HG02970 (cell line): ENCODE measurements at regions not wholly inside any gene's neighbourhood (a gene's known extent, or its start where the extent isn't known, plus 50 kb on each side); places are given as distances from the start of the nearest gene placed in this dataset.
A peak's percentile ranks its signal among the peaks of the same experiment; 100 is the strongest.
"Not testable (repeated sequence)": the region's sequence is repeated elsewhere in the genome, so short reads cannot be mapped to it uniquely, and the experiment has no call there.

Source experiments
- ATAC-seq: cut with Tn5 transposase; IDR thresholded peaks from one replicate; pipeline ENCODE4 v1.9.1; 2021; ENCODE audit warnings: mild to moderate bottlenecking, moderate library complexity, moderate number of reproducible peaks; ENCODE audit not compliant: unreplicated experiment, low FRiP score

DNA sequence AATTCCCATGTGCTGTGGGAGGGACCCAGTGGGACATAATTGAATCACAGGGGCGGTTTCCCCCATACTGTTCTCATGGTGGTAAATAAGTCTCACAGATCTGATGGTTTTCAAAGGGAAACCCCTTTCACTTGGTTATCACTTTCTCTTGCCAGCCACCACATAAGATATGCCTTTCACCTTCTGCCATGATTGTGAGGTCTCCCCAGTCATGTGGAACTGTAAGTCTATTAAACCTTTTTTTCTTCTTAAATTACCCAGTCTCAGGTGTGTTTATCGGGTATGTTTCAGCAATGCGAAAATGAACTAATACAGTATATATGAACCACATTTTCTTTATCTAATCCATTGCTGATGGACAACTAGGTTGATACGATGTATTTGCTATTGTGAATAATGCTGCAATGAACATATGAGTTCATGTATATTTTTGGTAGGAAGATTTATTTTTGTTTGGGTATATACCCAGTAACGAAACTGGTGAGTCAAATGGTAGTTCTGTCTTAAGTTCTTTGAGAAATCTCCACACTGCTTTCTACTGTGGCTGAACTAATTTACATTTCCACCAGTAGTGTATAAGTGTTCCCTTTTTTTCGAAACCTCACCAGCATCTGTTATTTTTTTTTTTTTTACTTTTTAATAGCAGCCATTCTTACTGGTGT lies 70.0 kb upstream of the HGF start:
- peak; percentile 51 for ATAC-seq

DNA sequence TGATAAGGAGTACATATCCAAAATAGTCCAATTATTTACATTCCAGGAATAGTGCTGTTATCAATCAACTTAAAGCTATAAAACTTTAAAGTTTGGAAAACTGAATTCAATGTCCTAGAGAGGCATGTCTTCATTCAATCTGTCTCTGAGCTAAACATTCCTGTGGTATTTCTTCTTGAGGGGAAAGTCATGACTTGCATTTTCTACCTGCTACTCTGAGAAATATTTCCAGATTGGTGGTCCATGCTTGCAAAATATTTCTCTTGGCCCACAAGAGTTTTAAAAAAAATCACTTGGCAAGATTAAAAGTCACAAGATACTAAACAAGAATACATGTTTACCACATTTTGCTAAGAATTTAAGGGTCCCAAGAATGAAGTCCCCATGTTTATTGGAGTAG lies 63.6 kb upstream of the HGF start:
- no peak for ATAC-seq

DNA sequence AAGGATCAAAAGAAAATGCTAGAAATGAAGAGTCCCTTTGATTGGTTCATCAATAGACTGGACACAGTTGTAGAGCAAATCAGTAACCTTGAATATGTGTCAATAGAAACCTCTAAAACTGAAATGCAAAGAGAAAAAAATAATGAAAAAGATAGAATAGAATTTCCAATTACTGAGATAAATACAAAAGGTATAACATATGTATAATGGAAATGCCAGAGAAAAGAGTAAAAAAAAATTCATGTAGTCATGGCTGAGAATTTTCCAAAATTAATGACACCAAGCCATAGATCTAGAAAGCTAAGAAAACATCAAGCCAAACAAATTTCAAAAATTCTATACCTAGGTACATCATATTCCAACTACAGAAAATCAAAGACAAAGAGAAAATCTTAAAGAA lies 62.0 kb upstream of the HGF start:
- no peak for ATAC-seq

DNA sequence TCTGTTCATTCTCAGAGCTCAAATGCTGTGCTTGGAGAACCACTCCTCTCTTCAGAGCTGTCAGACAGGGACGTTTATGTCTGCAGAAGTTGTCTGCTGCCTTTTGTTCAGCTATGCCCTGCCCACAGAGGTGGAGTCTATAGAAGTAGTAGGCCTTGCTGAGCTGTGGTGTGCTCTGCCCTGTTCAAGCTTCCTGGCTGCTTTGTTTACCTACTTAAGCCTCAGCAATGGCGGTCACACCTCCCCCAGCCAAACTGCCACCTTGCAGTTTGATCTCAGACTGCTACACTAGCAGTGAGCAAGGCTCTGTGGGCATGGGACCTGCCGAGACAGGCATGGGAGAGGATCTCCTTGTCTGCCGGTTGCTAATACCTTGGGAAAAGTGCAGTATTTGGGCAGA lies 59.7 kb upstream of the HGF start:
- not testable (repeated sequence) for ATAC-seq

DNA sequence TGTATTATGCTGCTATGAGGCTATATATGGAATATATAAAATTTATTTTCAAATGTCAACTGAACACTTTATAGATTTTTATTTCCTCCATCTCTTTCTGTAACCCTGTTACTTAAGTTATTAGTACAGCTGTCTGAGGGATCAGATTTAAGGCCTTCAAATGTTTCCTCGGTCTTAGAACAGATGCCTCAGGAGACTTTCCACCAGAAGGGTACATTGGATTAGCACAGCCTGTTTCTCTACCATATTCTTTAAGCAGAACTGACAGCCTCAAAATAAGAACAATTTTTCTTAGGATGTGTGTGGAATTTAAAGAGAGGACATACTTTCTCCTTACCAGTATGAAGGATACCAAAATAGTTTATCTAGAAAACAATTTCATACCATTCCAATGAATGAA lies 53.0 kb upstream of the HGF start:
- ATAC-seq, result no peak

DNA sequence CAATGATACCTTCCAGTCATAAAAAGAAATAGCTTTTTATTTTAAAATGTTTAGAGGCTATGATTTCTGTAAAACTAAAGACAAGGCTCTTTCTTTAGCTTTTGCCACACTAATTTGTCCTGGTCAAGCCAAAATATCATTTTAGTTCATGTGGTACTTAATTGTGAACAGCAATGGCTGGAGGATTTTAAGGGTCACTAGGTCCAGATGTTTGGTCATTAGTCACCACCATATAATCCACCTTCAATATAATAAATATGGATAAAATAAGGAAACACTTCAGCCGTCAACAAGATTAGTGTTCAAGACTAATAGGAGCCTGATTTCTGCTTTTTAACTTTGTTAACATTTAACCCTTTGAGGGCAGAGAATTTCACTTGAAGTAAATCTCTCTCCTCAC lies 50.0 kb upstream of the HGF start:
- no peak for ATAC-seq
